ENCODE measurements at regions not wholly inside any gene's neighbourhood (a gene's known extent, or its start where the extent isn't known, plus 50 kb on each side); places are given as distances from the start of the nearest gene placed in this dataset.

DNA sequence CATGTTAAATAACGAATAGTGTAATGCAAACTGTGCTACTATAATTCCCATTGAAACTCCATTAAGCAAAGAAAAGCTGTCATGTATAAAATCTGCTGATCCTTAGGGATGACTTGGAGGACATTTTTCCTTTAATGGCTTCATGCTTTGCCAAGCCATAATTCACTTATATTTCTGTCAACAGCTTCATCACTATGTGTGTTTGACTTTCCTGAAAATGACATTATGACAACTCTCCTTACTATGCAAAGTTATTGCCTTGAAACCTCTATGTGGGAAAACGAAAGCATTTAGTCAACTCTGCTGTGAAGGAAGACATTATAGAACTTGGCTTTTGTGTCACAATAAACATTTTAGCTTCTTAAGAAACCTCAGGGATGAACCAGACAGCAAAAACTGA lies 210.5 kb downstream of the GRXCR1 start:
- TF ChIP-seq, protein P1, sequence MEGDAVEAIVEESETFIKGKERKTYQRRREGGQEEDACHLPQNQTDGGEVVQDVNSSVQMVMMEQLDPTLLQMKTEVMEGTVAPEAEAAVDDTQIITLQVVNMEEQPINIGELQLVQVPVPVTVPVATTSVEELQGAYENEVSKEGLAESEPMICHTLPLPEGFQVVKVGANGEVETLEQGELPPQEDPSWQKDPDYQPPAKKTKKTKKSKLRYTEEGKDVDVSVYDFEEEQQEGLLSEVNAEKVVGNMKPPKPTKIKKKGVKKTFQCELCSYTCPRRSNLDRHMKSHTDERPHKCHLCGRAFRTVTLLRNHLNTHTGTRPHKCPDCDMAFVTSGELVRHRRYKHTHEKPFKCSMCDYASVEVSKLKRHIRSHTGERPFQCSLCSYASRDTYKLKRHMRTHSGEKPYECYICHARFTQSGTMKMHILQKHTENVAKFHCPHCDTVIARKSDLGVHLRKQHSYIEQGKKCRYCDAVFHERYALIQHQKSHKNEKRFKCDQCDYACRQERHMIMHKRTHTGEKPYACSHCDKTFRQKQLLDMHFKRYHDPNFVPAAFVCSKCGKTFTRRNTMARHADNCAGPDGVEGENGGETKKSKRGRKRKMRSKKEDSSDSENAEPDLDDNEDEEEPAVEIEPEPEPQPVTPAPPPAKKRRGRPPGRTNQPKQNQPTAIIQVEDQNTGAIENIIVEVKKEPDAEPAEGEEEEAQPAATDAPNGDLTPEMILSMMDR (conservative IDR thresholded peaks at IDR 0.05; ENCODE audit: low read depth, low read length): no peak
- TF ChIP-seq EZH2 (IDR thresholded peaks at IDR 0.05; ENCODE audit: borderline replicate concordance, low read depth, low read length, poor library complexity, severe bottlenecking): no peak
